GM08714 (cell line): ENCODE measurements at regions not wholly inside any gene's neighbourhood (a gene's known extent, or its start where the extent isn't known, plus 50 kb on each side); places are given as distances from the start of the nearest gene placed in this dataset.
"Not testable (repeated sequence)": the region's sequence is repeated elsewhere in the genome, so short reads cannot be mapped to it uniquely, and the experiment has no call there.

Experiments
- H3K4me3 ChIP-seq: fragments of 200-500 bp; sonication (Bioruptor generic); 2 replicates; pipeline ENCODE4 v1.5.1; 2014; ENCODE audit warnings: mild to moderate bottlenecking, low read length, inconsistent platforms
- ZNF274 ChIP-seq: IDR thresholded peaks from 2 replicates; pipeline ENCODE4 v1.6.1; 2012; ENCODE audit warnings: mild to moderate bottlenecking, low read depth, low read length

DNA sequence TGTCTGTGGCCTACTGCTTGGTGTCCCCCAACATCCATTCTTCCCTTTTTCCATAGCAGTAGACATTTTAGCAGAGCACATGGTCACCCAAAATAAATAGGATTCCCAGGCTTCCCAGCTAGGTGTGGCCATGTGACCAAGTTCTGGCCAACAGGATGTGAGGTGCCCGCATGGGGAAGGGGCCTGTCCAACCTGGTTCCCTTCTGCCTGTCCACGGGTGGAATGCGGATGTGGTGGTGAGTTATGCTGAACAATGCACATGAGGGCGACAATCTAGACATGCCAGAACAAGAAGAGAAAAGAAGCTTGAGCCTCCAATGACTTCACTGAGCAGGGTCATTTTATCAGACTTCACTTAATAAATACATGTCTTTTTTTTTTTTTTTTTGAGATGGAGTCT, 77.6 kb upstream of the DLG1 start:
- TF ChIP-seq ZNF274 = no peak
- H3K4me3 ChIP-seq = no peak overlapping the region

DNA sequence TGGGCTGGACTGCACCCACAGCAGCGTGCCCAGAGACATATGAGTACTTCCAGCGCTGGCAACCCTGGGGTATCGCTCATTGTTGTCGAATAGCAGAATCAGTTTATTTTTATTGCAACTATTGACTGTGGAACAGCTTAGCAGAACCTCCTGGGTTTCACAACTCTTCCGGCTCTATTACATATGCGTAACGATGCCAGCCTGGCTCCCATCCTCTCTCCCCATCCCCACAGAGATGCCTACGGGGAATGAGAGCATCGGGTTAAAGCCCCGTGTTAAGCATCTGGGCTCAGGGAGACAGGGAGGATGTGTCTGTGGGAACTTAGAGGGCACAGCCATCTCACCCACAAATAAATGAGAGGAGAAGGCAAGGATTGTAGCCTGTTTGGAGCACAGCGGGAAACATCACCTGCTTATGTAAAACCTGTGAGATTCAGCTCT, 76.6 kb upstream of the DLG1 start:
- no peak for TF ChIP-seq ZNF274
- H3K4me3 ChIP-seq = no peak overlapping the region

DNA sequence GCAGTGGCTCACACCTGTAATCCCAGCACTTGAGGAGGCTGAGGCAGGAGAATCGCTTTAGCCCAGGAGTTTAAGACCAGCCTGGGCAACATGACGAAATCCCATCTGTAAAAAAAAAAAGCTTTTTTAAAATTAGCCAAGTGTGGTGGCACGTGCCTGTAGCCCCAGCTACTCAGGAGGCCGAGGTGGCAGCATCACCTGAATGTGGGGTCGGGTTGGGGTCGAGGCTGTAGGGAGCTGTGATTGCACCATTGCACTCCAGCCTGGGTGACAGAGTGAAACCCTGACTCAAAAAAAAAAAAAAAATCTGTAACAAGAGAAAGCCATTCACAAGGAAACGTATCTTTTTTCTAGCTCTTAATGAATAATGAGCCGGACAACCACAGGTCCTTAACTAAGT, 74.7 kb upstream of the DLG1 start:
- H3K4me3 ChIP-seq = no peak overlapping the region
- TF ChIP-seq ZNF274 = no peak

DNA sequence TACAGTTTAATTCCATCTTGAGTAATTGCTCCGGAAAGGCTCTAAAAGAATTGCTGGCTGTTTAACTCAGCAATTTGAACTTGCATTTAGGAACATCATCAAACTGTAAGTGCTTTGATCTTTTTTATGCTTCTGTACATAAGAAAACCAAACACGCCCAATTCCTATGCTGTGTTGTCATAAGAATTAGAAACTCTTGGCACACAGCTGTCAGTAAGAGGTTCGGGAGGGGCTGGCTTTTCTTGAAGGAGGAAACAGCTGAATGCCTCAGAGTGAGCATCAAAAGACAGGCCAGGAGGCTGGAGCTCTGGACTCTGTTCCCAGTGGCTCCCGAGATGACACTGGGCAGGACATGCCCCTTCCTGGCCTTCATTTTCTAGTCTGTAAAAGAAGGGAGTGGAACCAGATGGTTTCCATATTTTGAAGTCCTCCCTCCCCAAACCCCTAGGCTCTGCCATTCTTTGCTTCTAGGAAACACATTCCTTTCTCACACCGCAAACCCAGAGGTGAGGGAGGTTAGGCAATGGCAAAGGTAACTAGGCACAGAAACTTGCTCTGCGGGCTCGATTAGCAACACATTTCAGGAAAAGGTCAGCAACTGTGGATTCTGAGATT, 73.7 kb upstream of the DLG1 start:
- TF ChIP-seq ZNF274 = no peak
- no peak overlapping the region for H3K4me3 ChIP-seq

DNA sequence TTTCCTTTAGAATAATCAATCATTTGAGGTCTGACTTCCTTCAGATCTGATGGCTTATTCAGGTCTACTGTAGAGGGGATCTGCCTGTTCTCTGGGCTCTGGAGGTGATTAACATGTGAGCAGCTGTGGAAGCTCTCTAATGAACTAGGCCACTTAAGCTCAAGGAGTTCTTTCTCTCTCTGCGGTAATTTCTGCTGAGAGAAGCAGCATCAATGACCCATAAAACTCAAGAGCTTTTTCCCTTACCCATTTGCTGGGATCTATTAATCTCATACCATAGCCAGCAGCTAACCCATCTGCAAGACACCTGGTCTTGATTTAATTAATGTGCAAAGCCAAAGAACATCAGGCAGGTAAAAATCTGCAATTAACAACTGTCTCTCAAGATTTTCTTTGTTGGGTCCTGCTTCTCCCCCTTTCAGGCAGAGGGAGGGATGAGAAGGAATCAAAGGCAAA, 73.2 kb upstream of the DLG1 start:
- TF ChIP-seq ZNF274 = no peak
- no peak overlapping the region for H3K4me3 ChIP-seq

DNA sequence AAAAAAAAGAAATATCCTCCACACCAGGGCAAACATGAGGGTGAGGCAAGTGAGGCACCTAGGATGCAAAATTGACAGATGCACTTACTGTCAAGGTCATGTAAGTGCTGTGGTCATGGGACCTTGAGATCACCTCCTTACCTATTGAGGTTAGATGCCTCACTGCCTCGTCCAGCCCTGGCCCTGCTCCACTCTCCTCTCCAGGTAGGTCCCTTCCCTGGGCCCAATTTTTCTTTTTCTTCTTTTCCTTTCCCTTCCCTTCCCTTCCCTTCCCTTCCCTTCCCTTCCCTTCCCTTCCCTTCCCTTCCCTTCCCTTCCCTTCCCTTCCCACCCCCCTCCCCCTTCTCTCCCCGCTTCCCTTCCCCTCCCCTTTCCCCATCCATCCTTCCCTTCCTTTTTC, 71.1 kb upstream of the DLG1 start:
- TF ChIP-seq ZNF274 = no peak

DNA sequence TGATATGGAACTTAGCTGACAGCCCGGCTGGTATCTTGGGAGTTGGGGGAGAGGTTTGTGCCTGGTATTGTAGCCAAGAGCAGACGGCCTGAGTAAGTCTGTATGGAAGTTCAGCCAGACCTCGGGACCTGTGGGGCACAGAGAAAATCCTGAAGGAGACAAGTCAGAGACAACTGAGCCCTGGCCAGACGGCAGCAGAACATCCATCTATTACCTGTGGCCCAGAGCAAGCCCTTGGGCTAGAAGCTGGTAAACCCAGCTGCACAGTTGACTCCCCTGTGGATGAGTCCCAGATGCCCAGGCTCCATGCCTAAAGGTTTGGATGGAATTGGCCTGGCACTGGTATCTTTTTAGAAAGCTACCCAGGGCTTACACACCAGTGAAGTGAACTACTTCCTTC, 70.4 kb upstream of the DLG1 start:
- no peak overlapping the region for H3K4me3 ChIP-seq
- TF ChIP-seq ZNF274 = no peak

More for the DNA sequence above, 71.1 kb upstream of the DLG1 start:
- H3K4me3 ChIP-seq = no peak overlapping the region

DNA sequence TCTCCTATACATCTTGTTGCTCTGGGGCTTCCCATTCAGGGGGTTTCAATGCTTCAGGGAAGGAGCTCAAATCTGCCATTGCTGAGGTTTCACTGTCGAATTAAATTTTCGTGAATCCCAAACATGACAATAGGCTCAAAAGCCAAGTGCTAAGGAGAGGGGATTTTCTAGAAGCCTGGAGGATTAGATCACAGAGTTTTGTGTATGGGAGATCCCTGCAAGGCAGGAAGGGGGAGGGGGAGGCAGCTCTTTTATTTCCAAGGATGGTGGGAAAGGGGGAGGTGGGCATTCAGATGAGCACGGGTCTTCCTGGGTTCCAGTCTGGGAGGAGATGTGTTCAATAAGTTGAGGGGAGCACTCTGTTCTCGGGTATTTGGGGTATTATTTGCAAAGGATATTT, 69.9 kb upstream of the DLG1 start:
- no peak for TF ChIP-seq ZNF274
- H3K4me3 ChIP-seq = no peak overlapping the region

DNA sequence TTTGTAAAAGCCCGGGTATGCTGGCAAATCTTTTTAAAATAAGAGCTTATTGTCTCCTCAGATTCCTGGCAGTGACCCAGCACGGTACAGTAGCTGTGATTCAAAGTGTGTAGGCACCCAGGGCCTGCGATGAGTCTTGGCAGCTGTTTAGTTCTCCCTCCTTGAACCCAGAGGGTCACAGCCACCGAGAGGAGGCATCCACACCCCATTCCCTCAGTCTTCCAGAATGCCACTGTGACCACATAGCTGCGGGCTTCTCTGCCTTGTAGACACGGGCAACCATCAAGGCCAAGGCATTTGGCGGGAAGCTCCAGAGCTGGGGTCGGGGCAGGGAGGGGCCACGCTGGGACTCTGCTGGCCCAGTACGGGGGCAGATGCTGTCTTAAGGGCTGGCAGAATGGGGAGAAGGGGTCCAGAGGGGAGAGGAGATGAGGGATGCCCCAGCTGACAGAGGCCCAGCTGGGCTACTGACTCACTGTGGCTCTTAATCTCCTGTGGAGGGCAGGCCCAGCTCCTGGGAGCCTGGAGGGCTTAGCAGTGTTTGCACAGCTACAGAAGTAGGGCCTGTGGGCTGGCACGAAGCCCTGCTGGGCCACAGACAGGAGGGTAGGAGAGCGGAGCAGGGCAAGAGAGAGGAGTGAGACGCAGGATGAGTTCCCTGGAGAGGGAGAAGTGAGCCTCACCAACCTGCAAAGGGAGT, 68.8 kb upstream of the DLG1 start:
- no peak overlapping the region for H3K4me3 ChIP-seq
- no peak for TF ChIP-seq ZNF274

DNA sequence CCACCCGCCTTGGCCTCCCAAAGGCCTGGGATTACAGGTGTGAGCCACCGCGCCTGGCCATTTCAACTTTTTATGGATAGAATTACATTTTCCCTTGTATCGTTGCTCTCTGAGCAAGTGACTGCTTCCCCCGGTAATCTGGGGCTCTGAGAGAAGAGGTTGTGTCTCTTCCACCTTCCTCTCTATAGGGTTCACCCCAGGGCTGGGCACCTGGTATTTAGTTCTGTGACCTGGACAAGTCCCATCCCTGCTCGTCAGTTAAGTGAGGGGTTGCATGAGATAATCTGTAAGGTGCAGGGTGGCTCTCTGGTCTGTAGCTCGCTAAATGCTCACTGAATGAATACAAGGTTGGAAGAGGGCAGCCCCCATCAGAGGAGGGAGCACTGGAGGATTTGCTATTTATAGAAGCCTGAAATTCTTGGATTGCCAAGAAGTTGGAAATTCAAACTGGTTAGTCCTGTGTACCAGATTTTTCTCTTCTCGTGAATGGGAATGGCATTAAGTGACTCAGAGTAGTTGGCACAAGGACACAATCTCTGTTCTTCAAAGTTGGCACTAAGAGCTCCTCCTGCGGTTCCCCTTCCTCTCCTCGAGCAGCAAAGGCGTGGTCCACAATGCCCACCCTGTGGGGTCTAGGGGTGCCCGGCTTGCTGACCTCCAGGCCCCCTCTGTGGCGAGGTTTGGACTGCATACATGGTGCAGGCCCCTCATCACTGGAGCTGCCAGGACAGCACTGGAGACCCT, 68.1 kb upstream of the DLG1 start:
- TF ChIP-seq ZNF274 = no peak
- no peak overlapping the region for H3K4me3 ChIP-seq

DNA sequence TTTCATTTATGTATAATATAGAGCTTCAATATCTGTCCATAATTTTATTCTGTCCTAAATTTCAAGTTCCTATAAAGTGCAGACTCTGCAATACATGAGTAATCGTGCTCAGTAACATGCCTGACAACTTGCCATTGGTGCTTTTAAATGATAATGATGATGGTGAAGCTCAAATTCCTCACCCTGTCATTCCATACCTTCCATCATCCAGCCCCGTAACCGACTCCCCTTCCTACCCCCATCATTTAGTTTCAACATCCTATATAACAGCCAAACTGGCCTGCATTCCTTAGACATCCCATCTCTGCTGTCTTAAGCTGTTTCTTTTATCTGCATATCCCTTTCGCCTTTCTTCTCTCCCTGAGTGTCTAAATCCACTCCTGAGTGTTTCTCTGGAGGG, 67.2 kb upstream of the DLG1 start:
- no peak for TF ChIP-seq ZNF274

DNA sequence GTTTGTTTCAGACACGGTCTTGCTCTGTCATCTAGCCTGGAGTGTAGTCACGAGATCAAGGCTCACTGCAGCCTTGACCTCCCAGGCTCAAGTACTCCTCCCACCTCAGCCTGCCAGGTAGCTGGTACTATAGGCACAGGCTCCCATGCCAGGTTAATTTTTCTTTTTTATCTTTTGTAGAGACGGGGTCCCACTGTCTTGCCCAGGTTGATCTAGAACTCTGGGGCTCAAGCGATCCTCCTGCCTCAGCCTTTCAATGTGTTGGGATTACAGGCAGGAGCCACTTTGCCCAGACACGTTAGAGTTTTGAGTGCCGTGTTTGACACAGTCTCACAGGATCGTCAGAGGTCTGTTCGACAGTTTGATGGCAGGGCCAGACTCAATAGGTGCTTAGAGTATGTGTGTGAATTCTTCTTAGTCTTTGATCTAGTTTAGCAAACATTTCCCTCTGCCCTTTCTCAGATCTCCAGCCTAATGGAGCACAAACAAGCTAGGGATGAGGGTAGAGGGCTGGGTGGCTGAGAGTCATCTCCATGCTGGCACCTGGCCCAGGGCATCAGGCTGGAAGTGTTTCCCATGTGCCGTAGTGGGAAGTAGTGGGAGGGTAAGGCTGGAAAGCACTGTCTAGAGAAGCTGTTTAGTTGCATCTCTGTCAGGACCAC, 66.1 kb upstream of the DLG1 start:
- H3K4me3 ChIP-seq = no peak overlapping the region
- no peak for TF ChIP-seq ZNF274

More for the DNA sequence above, 67.2 kb upstream of the DLG1 start:
- H3K4me3 ChIP-seq = no peak overlapping the region

DNA sequence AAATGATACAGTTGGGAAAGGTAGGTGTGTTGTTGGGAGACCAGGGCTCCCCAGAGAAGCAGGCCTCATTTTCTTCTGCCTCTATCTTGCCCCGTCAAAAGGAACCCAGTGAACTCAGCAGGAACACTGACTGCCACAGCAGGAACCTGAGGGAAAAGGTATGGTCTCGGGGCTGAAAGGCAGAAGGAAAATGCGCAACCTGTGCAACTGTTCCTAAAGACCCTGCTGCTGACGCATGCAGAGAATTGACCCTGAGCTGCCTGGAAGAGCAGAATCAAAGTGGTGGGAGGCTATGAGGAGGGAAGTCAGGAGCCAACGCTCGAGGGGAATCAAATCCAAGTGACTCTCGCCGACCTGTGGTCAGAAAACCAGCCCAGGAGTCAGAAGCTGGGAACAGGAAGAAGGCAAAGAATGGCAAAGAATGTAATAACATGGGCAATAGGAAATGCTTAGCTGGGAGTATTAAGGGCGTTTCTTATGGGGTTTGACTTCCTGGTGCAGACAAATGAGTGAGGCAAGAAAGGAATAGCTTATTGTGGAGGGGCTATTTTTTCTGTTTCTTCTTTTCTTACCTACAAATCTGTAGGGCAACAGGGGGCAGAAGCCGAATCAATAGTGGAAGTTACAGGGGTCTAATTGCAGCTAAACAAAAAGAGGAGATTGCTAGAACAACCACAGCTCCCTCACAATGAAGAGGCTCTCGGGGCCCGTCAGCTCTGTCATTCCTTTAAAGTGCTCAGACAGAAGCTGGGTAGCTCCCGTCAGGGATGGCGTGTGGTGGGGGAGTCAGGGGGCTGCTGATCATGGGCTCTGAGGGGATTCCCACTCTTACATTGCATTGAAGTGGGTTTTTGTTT, 65.4 kb upstream of the DLG1 start:
- H3K4me3 ChIP-seq = no peak overlapping the region
- TF ChIP-seq ZNF274 = no peak

DNA sequence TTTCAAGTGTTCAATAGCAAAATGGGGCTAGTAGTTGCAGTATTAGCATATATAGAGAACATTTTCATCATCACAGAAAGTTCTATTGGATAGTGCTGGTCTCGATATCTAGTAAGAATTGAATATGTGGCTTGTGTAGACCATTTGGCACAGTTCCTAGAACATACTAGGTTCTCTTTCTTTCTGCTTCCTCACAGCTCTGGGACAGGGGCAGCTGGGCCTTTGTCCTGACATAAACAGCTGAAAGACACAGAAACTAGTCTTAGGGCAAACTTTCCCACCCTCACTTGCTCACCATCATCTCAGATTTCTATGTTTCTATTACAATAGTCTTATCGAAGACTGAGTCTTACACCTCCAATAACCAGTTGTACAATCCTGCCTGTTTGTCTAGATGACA, 63.7 kb upstream of the DLG1 start:
- no peak for TF ChIP-seq ZNF274

DNA sequence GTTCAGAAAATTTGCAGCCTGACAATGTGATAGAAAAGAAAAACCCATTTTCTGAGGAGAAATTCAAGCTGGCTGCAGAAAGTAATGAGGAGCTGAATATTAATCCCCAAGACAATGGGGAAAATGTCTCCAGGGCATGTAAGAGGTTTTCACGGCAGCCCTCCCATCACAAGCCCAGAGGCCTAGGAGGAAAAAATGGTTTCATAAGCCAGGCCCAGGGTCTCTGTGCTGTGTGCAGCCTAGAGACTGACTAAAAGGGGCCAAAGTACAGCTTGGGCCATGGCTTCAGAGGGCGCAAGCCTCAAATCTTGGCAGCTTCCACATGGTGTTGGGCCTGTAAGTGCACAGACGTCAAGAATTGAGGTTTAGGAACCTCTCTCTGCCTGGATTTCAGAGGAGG, 61.7 kb upstream of the DLG1 start:
- not testable (repeated sequence) for H3K4me3 ChIP-seq

More for the DNA sequence above, 63.7 kb upstream of the DLG1 start:
- no peak overlapping the region for H3K4me3 ChIP-seq

DNA sequence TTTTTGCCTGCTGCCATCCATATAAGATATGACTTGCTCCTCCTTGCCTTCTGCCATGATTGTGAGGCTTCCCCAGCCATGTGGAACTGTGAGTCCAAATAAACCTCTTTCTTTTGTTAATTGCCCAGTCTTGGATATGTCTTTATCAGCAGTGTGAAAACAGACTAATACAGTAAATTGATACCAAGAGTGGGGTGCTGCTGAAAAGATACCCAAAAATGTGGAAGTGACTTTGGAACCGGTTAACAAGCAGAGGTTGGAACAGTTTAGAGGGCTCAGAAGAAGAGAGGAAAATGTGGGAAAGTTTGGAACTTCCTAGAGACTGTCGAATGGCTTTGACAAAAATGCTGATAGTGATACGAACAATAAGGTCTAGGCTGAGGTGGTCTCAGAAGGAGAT, 61.1 kb upstream of the DLG1 start:
- not testable (repeated sequence) for H3K4me3 ChIP-seq
